PFSK-1 (cell line): ENCODE measurements at regions not wholly inside any gene's neighbourhood (a gene's known extent, or its start where the extent isn't known, plus 50 kb on each side); places are given as distances from the start of the nearest gene placed in this dataset.

ENCODE experiments used
- POLR2AphosphoS5 ChIP-seq: IDR thresholded peaks from 2 replicates; pipeline ENCODE4 v1.6.1; 2012; ENCODE audit warnings: low read depth, mild to moderate bottlenecking, control low read depth, low read length, moderate library complexity
- REST ChIP-seq, 2 experiments: IDR thresholded peaks; 2 replicates each; pipeline versions ENCODE4 v1.6.1 to v1.8.0; 2011 to 2012; ENCODE audit warnings: low read depth in 2 of 2, low read length in 2 of 2, control low read depth in 1 of 2, inconsistent platforms in 1 of 2, mild to moderate bottlenecking in 1 of 2, moderate library complexity in 1 of 2; ENCODE audit not compliant: insufficient read depth in 1 of 2

- no peak for TF ChIP-seq POLR2AphosphoS5
- TF ChIP-seq REST (IDR thresholded peaks at IDR 0.05; ENCODE audit: insufficient read depth in 1 of 2, low read depth in 2 of 2, low read length in 2 of 2) = no peak
Measured at GRCh38 chr5:20102293-20102692, 114.3 kb upstream of the CDH18 start.
